SJCRH30 (cell line): ENCODE measurements at regions not wholly inside any gene's neighbourhood (a gene's known extent, or its start where the extent isn't known, plus 50 kb on each side); places are given as distances from the start of the nearest gene placed in this dataset.
"Not testable (repeated sequence)": the region's sequence is repeated elsewhere in the genome, so short reads cannot be mapped to it uniquely, and the experiment has no call there.

Source experiments
- DNase-seq, 2 experiments: peaks; one replicate each; pipeline ENCODE4 v3.0.0-alpha.2; 2015 to 2020
- H3K27ac ChIP-seq: fragments of 250-450 bp; sonication (Bioruptor Pico); 2 replicates; pipeline ENCODE4 v1.5.1; 2020; ENCODE audit warnings: mild to moderate bottlenecking, moderate library complexity
- H3K27me3 ChIP-seq: fragments of 250-450 bp; sonication (Bioruptor Pico); 2 replicates; pipeline ENCODE4 v1.5.1; 2020; ENCODE audit warnings: mild to moderate bottlenecking, moderate library complexity
- H3K36me3 ChIP-seq: fragments of 250-450 bp; sonication (Bioruptor Pico); 2 replicates; pipeline ENCODE4 v1.5.1; 2020; ENCODE audit warnings: mild to moderate bottlenecking, moderate library complexity
- H3K4me1 ChIP-seq: fragments of 250-450 bp; sonication (Bioruptor Pico); 2 replicates; pipeline ENCODE4 v1.5.1; 2020; ENCODE audit warnings: mild to moderate bottlenecking, moderate library complexity
- H3K4me3 ChIP-seq: fragments of 250-450 bp; sonication (Bioruptor Pico); 2 replicates; pipeline ENCODE4 v1.5.1; 2020; ENCODE audit warnings: mild to moderate bottlenecking, moderate library complexity
- H3K9me3 ChIP-seq: fragments of 250-450 bp; sonication (Bioruptor Pico); replicated peaks from 2 replicates; pipeline ENCODE4 v1.5.1; 2020; ENCODE audit warnings: mild to moderate bottlenecking, moderate library complexity

GRCh38 chr9:65223986-65224385, 61.0 kb downstream of the FOXD4L5 start:
- not testable (repeated sequence) for H3K4me3 ChIP-seq, H3K27me3 ChIP-seq, DNase-seq, H3K4me1 ChIP-seq, H3K36me3 ChIP-seq, H3K9me3 ChIP-seq, H3K27ac ChIP-seq

GRCh38 chr9:65208834-65209233, 76.2 kb downstream of the FOXD4L5 start:
- H3K36me3 ChIP-seq, H3K4me3 ChIP-seq, H3K4me1 ChIP-seq, H3K27ac ChIP-seq, H3K9me3 ChIP-seq, DNase-seq, H3K27me3 ChIP-seq: not testable (repeated sequence)

GRCh38 chr9:65207273-65207672, 77.7 kb downstream of the FOXD4L5 start:
- not testable (repeated sequence) for H3K9me3 ChIP-seq, H3K4me3 ChIP-seq, H3K36me3 ChIP-seq, H3K4me1 ChIP-seq, H3K27ac ChIP-seq, DNase-seq, H3K27me3 ChIP-seq

- H3K27ac ChIP-seq, H3K9me3 ChIP-seq, DNase-seq, H3K27me3 ChIP-seq, H3K4me3 ChIP-seq, H3K36me3 ChIP-seq, H3K4me1 ChIP-seq: not testable (repeated sequence)
These were observed 79.2 kb downstream of the FOXD4L5 start for GRCh38 chr9:65205853-65206252.

- DNase-seq, H3K27me3 ChIP-seq, H3K4me1 ChIP-seq, H3K27ac ChIP-seq, H3K4me3 ChIP-seq, H3K9me3 ChIP-seq, H3K36me3 ChIP-seq: not testable (repeated sequence)
These were observed 89.2 kb downstream of the FOXD4L5 start for GRCh38 chr9:65195781-65196180.

- not testable (repeated sequence) for H3K36me3 ChIP-seq, H3K9me3 ChIP-seq, H3K4me1 ChIP-seq, H3K27me3 ChIP-seq, H3K4me3 ChIP-seq, H3K27ac ChIP-seq
- DNase-seq = peak; percentile 0 to 1
These were observed 129.1 kb downstream of the FOXD4L5 start for GRCh38 chr9:65155937-65156336.
